Forelimb muscle (tissue), 1 donor: ENCODE measurements at regions not wholly inside any gene's neighbourhood (a gene's known extent, or its start where the extent isn't known, plus 50 kb on each side); places are given as distances from the start of the nearest gene placed in this dataset.

Experiments used
- DNase-seq: peaks from one replicate; pipeline ENCODE4 v3.0.0-alpha.2; 2013; ENCODE audit warnings: low read depth

GRCh38 chr1:55692726-55693125 is 477.6 kb upstream of the USP24 start:
- no peak for DNase-seq

GRCh38 chr1:55690366-55690765 is 475.2 kb upstream of the USP24 start:
- no peak for DNase-seq

- no peak for DNase-seq
These were observed 474.6 kb upstream of the USP24 start for GRCh38 chr1:55689800-55690199.

- no peak for DNase-seq
These were observed 470.4 kb upstream of the USP24 start for GRCh38 chr1:55685560-55685959.

- no peak for DNase-seq
These were observed 469.0 kb upstream of the USP24 start for GRCh38 chr1:55684131-55684650.

- no peak for DNase-seq
These were observed 467.0 kb upstream of the USP24 start for GRCh38 chr1:55682198-55682597.

GRCh38 chr1:55679971-55680370 is 464.8 kb upstream of the USP24 start:
- DNase-seq: no peak

- DNase-seq: no peak
These were observed 458.3 kb upstream of the USP24 start for GRCh38 chr1:55673416-55673815.

GRCh38 chr1:55670331-55671082 is 455.3 kb upstream of the USP24 start:
- no peak for DNase-seq

- DNase-seq: no peak
These were observed 454.1 kb upstream of the USP24 start for GRCh38 chr1:55669293-55669692.

GRCh38 chr1:55662875-55663274 is 447.7 kb upstream of the USP24 start:
- DNase-seq: no peak

GRCh38 chr1:55658917-55659316 is 443.8 kb upstream of the USP24 start:
- DNase-seq: no peak

- no peak for DNase-seq
These were observed 439.6 kb upstream of the USP24 start for GRCh38 chr1:55654750-55655149.

- no peak for DNase-seq
These were observed 439.0 kb upstream of the USP24 start for GRCh38 chr1:55654171-55654570.

- DNase-seq: no peak
These were observed 435.3 kb upstream of the USP24 start for GRCh38 chr1:55650444-55650843.

- no peak for DNase-seq
These were observed 431.0 kb upstream of the USP24 start for GRCh38 chr1:55646181-55646580.

GRCh38 chr1:55645270-55645669 is 430.1 kb upstream of the USP24 start:
- DNase-seq: no peak

- DNase-seq: no peak
These were observed 426.8 kb upstream of the USP24 start for GRCh38 chr1:55641947-55642346.

- DNase-seq: no peak
These were observed 425.7 kb upstream of the USP24 start for GRCh38 chr1:55640708-55641473.

- DNase-seq: no peak
These were observed 424.4 kb upstream of the USP24 start for GRCh38 chr1:55639526-55639925.

GRCh38 chr1:55639051-55639450 is 423.9 kb upstream of the USP24 start:
- no peak for DNase-seq

GRCh38 chr1:55636696-55637095 is 421.5 kb upstream of the USP24 start:
- no peak for DNase-seq

GRCh38 chr1:55635856-55636255 is 420.7 kb upstream of the USP24 start:
- no peak for DNase-seq
